A549 (cell line): ENCODE measurements at regions not wholly inside any gene's neighbourhood (a gene's known extent, or its start where the extent isn't known, plus 50 kb on each side); places are given as distances from the start of the nearest gene placed in this dataset.

Experiments used
- BHLHE40 ChIP-seq: IDR thresholded peaks from 2 replicates; pipeline ENCODE4 v1.6.1; 2012; ENCODE audit warnings: low read depth, low read length, inconsistent platforms
- CBX8 ChIP-seq: fragments of 200-600 bp; sonication (generic); IDR thresholded peaks from 2 replicates; pipeline ENCODE4 v1.6.1; 2016
- FOSB ChIP-seq: fragments of 250-450 bp; sonication (Bioruptor Pico); IDR thresholded peaks from 2 replicates; pipeline ENCODE4 v1.5.0; 2020; ENCODE audit warnings: mild to moderate bottlenecking, moderate library complexity
- HDAC2 ChIP-seq: fragments of 200-600 bp; sonication (generic); IDR thresholded peaks from 2 replicates; pipeline ENCODE4 v1.6.1; 2016
- MAZ ChIP-seq: fragments of 150-350 bp; IDR thresholded peaks from 2 replicates; pipeline ENCODE4 v1.6.1; 2014; ENCODE audit warnings: antibody characterized with exemption, low read depth, low read length, borderline replicate concordance
- NFE2L2 ChIP-seq: fragments of 150-350 bp; conservative IDR thresholded peaks from 2 replicates; pipeline ENCODE4 v1.6.1; 2014; ENCODE audit warnings: low read length
- NPAS2 ChIP-seq: fragments of 250-450 bp; sonication (Bioruptor Pico); IDR thresholded peaks from 2 replicates; pipeline ENCODE4 v1.8.0; 2022; ENCODE audit warnings: mild to moderate bottlenecking, moderate library complexity, borderline replicate concordance
- NR3C1 ChIP-seq: fragments of >200 bp; sonication (Bioruptor Twin); formaldehyde crosslinking; IDR thresholded peaks from 3 replicates; pipeline ENCODE4 v1.6.1; 2017
- PBX3 ChIP-seq: IDR thresholded peaks from 2 replicates; pipeline ENCODE4 v1.6.1; 2012
- POLR2A ChIP-seq: IDR thresholded peaks from 2 replicates; pipeline ENCODE4 v1.6.1; 2012; ENCODE audit warnings: mild to moderate bottlenecking, low read length
- USF2 ChIP-seq: fragments of 450-650 bp; IDR thresholded peaks from 2 replicates; pipeline ENCODE4 v1.6.1; 2014; ENCODE audit warnings: antibody characterized with exemption
- ZSCAN20 ChIP-seq: fragments of 250-450 bp; sonication (Bioruptor Pico); IDR thresholded peaks from 2 replicates; pipeline ENCODE4 v1.8.0; 2022; ENCODE audit warnings: mild to moderate bottlenecking, moderate library complexity
- TF ChIP-seq, protein P1 (sequence below): fragments of >200 bp; sonication (Bioruptor Twin); formaldehyde crosslinking; IDR thresholded peaks from 3 replicates; pipeline ENCODE4 v1.5.1; 2016

GRCh38 chr7:52720856-52721255 is 314.6 kb upstream of the POM121L12 start:
- TF ChIP-seq HDAC2 (no peak), BHLHE40 (no peak), POLR2A (no peak), MAZ (no peak), USF2 (no peak), CBX8 (no peak), FOSB (CRISPR knock-in tag) (no peak), PBX3 (no peak), NFE2L2 (no peak), ZSCAN20 (CRISPR knock-in tag) (no peak), NPAS2 (no peak), NR3C1 (no peak)
- TF ChIP-seq, protein P1, sequence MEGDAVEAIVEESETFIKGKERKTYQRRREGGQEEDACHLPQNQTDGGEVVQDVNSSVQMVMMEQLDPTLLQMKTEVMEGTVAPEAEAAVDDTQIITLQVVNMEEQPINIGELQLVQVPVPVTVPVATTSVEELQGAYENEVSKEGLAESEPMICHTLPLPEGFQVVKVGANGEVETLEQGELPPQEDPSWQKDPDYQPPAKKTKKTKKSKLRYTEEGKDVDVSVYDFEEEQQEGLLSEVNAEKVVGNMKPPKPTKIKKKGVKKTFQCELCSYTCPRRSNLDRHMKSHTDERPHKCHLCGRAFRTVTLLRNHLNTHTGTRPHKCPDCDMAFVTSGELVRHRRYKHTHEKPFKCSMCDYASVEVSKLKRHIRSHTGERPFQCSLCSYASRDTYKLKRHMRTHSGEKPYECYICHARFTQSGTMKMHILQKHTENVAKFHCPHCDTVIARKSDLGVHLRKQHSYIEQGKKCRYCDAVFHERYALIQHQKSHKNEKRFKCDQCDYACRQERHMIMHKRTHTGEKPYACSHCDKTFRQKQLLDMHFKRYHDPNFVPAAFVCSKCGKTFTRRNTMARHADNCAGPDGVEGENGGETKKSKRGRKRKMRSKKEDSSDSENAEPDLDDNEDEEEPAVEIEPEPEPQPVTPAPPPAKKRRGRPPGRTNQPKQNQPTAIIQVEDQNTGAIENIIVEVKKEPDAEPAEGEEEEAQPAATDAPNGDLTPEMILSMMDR, result no peak
